CD4-positive, alpha-beta T cell (primary cell): ENCODE measurements at regions not wholly inside any gene's neighbourhood (a gene's known extent, or its start where the extent isn't known, plus 50 kb on each side); places are given as distances from the start of the nearest gene placed in this dataset.

ENCODE experiments used
- ATAC-seq: fragments of 200-7000 bp; cut with Tn5 transposase; one replicate; pipeline ENCODE4 v1.10.0; 2022; ENCODE audit warnings: mild to moderate bottlenecking; ENCODE audit not compliant: poor library complexity
- CTCF ChIA-PET: fragments of 350-600 bp; sonication (Branson Sonifier 250); formaldehyde crosslinking; loops from one replicate; lab custom pipeline; 2021; ENCODE audit warnings: antibody characterized with exemption, inconsistent platforms; lab: Charles Lee
- POLR2A ChIA-PET: fragments of 350-600 bp; sonication (Branson Sonifier 250); formaldehyde crosslinking; loops from one replicate; lab custom pipeline; 2021; ENCODE audit warnings: antibody characterized with exemption, inconsistent platforms; lab: Charles Lee
- DNase-seq, 14 experiments: peaks; one replicate each; pipeline ENCODE4 v3.0.0-alpha.2; 2013 to 2020; ENCODE audit warnings: mixed read lengths in 2 of 14
- H3K27ac ChIP-seq, 2 donors: one replicate each; pipeline versions ENCODE4 v1.5.1 to v1.7.0; 2013; ENCODE audit warnings: low read length in 2 of 2, low read depth in 1 of 2, mild to moderate bottlenecking in 1 of 2
- H3K27me3 ChIP-seq, 2 experiments: 1 replicate in 1 of 2; 2 replicates in 1 of 2; pipeline versions ENCODE4 v1.6.1 to v1.7.0; 2013; ENCODE audit warnings: low read length in 2 of 2, control low read depth in 1 of 2, mild to moderate bottlenecking in 1 of 2, moderate library complexity in 1 of 2; ENCODE audit not compliant: insufficient read depth in 2 of 2, control insufficient read depth in 1 of 2
- H3K36me3 ChIP-seq: one replicate; pipeline ENCODE4 v1.6.1; 2013; ENCODE audit warnings: low read length, control low read depth; ENCODE audit not compliant: insufficient read depth
- H3K4me1 ChIP-seq: one replicate; pipeline ENCODE4 v1.6.1; 2013; ENCODE audit warnings: low read length, control low read depth; ENCODE audit not compliant: insufficient read depth
- H3K4me3 ChIP-seq: one replicate; pipeline ENCODE4 v1.5.1; 2013; ENCODE audit warnings: mild to moderate bottlenecking, low read length, moderate library complexity
- H3K9me3 ChIP-seq, 2 experiments: 1 replicate in 1 of 2; 2 replicates in 1 of 2; pipeline versions ENCODE4 v1.6.1 to v1.7.0; 2013; ENCODE audit warnings: low read length in 2 of 2, mild to moderate bottlenecking in 2 of 2, control low read depth in 1 of 2, moderate library complexity in 1 of 2; ENCODE audit not compliant: control insufficient read depth in 1 of 2, insufficient read depth in 1 of 2
- H3K27ac Mint-ChIP-seq: one replicate; pipeline ENCODE4 v1.8.0; 2020; ENCODE audit warnings: mixed read lengths
- H3K27me3 Mint-ChIP-seq: one replicate; pipeline ENCODE4 v1.8.0; 2021; ENCODE audit warnings: mixed read lengths
- H3K36me3 Mint-ChIP-seq: one replicate; pipeline ENCODE4 v1.8.0; 2021; ENCODE audit warnings: low read depth, mixed read lengths
- H3K4me1 Mint-ChIP-seq: one replicate; pipeline ENCODE4 v1.8.0; 2021; ENCODE audit warnings: low read depth, mixed read lengths
- H3K4me3 Mint-ChIP-seq: one replicate; pipeline ENCODE4 v1.8.0; 2020; ENCODE audit warnings: mild to moderate bottlenecking, mixed read lengths
- H3K9me3 Mint-ChIP-seq: one replicate; pipeline ENCODE4 v1.8.0; 2020; ENCODE audit warnings: mixed read lengths
- CTCF ChIP-seq: fragments of 200-600 bp; IDR thresholded peaks from one replicate; pipeline ENCODE4 v1.8.0; 2022; ENCODE audit warnings: antibody characterized with exemption, mild to moderate bottlenecking
- intact Hi-C, 2 experiments: fragments of 100-400 bp; cut with DNase I in 1 of 2; cut with micrococcal nuclease in 1 of 2; formaldehyde crosslinking; loops; one replicate each; pipeline versions ENCODE4 v1.15.1 to v1.9.0; 2023 to 2025; cut with DNase I, micrococcal nuclease

GRCh38 chrX:6440648-6441047 is 94.3 kb downstream of the VCX3A start:
- Mint-ChIP-seq H3K4me3 (no peak overlapping the region), H3K4me1 (no peaks in the 10 kb centered on the region), H3K27me3 (no peaks in the 10 kb centered on the region), H3K9me3 (no peaks in the 10 kb centered on the region), H3K36me3 (no peaks in the 10 kb centered on the region), H3K27ac (no peak overlapping the region)
- ATAC-seq (no peak), DNase-seq (no peak)
- no peak overlapping the region for H3K27ac ChIP-seq
- H3K9me3 ChIP-seq: no peaks in the 10 kb centered on the region
- TF ChIP-seq CTCF: no peak
- H3K27me3 ChIP-seq: no peaks in the 10 kb centered on the region
- POLR2A ChIA-PET: no interaction called here
- CTCF ChIA-PET: no interaction called here
- intact Hi-C loops: no loop called here
- no peaks in the 10 kb centered on the region for H3K36me3 ChIP-seq
- no peaks in the 10 kb centered on the region for H3K4me1 ChIP-seq
- H3K4me3 ChIP-seq: no peak overlapping the region

- H3K9me3 Mint-ChIP-seq: no peaks in the 10 kb centered on the region
- intact Hi-C loops: no loop called here
- Histone ChIP-seq H3K27me3 (no peaks in the 10 kb centered on the region), H3K4me3 (no peak overlapping the region), H3K36me3 (no peaks in the 10 kb centered on the region), H3K27ac (no peak overlapping the region), H3K4me1 (no peaks in the 10 kb centered on the region), H3K9me3 (no peaks in the 10 kb centered on the region)
- H3K36me3 Mint-ChIP-seq: no peaks in the 10 kb centered on the region
- DNase-seq: no peak
- no peak for TF ChIP-seq CTCF
- no peak overlapping the region for H3K4me3 Mint-ChIP-seq
- CTCF ChIA-PET: no interaction called here
- no peak overlapping the region for H3K27ac Mint-ChIP-seq
- no peaks in the 10 kb centered on the region for H3K27me3 Mint-ChIP-seq
- ATAC-seq: no peak
- POLR2A ChIA-PET: no interaction called here
- H3K4me1 Mint-ChIP-seq: no peaks in the 10 kb centered on the region
Observed at GRCh38 chrX:6432226-6432625, 102.7 kb downstream of the VCX3A start.

DNA sequence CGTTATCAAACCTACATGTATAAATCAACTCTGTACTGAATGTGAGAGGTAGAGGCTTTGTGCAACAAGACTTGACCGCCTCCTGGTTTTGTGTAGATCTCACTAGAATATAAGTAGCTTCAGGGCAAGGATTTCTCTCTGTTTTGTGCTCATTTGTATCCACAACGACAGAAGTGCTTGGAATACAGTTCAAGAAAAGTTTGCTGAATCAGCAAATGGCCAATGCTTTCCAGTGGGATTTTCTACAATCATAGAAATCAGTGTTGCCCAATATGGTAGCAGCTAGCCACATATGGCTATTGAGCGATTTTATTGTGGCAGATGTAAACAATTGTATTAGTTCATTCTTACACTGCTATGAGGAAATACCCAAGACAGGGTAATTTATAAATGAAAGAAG is 127.4 kb downstream of the VCX3A start:
- no peak overlapping the region for H3K4me3 ChIP-seq
- no peak for ATAC-seq
- Mint-ChIP-seq H3K9me3 (no peaks in the 10 kb centered on the region), H3K4me3 (no peak overlapping the region), H3K4me1 (no peaks in the 10 kb centered on the region), H3K36me3 (no peaks in the 10 kb centered on the region), H3K27me3 (no peaks in the 10 kb centered on the region), H3K27ac (no peak overlapping the region)
- ChIA-PET POLR2A (no interaction called here), CTCF (no interaction called here)
- H3K4me1 ChIP-seq: no peaks in the 10 kb centered on the region
- no peak for TF ChIP-seq CTCF
- H3K27ac ChIP-seq: no peak overlapping the region
- no peak for DNase-seq
- intact Hi-C loops: no loop called here
- no peaks in the 10 kb centered on the region for H3K9me3 ChIP-seq
- H3K27me3 ChIP-seq: no peaks in the 10 kb centered on the region
- H3K36me3 ChIP-seq: no peaks in the 10 kb centered on the region
